Limb (tissue), 2 donors: ENCODE measurements at regions not wholly inside any gene's neighbourhood (a gene's known extent, or its start where the extent isn't known, plus 50 kb on each side); places are given as distances from the start of the nearest gene placed in this dataset.
A peak's percentile ranks its signal among the peaks of the same experiment; 100 is the strongest.

ENCODE experiments used
- DNase-seq, 2 donors: peaks; one replicate each; pipeline ENCODE4 v3.0.0-alpha.2; 2016; ENCODE audit errors: extremely low spot score in 2 of 2

GRCh38 chrX:69554321-69554947, 50.3 kb downstream of the NALF2 start:
- no peak for DNase-seq

DNA sequence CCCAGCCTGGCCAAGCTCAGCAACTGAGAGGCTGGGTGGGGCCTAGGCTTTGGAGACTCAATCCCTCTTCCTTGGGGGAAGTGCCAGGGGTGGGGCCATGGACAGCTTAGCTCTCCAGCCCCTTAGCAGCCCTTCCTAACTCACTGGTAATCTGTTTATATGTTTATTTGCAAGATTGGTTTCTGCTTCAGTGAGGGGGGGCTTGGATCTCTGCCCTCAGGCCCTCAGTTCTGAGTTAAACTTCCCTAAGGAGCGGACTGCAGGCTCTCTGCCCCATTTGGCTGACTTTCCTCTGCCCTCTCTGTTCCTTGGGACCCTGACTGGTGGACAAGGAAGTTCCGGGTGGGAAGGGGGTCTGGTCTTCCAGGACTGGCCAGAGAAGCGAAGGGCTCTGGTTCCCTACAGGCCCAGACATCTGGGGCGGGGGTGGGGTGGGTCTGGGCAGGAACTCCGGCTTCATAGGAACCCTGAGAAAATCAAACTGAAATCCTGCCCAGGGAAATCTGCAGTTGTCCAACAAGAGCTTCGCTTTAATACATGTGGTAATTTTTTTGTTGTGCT, 51.4 kb downstream of the NALF2 start:
- peak; percentile 4 to 32 for DNase-seq

GRCh38 chrX:69556060-69557011, 52.2 kb downstream of the NALF2 start:
- DNase-seq: no peak

- DNase-seq: no peak
These were observed 52.9 kb upstream of the EDA start for GRCh38 chrX:69562904-69563578.

DNA sequence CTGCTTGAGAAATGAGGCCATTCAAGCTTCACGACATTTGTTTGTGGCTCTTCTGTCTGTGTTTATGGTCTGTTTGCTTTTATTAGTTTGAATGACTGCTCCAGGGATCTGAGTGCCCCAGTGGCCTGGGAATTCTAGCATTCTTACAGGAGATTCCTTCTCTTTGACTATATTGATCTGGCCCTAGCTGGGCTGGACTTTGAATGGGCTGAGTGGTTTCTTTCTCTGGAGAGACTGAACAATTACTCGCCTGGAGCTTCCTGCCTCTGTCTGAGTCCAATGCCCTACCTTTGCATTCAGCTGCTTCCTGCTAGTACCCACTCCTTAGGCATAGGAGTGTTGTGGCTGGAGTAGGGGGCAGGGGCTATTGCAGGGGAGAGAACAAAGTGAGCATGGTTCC, 51.2 kb upstream of the EDA start:
- DNase-seq: no peak

DNA sequence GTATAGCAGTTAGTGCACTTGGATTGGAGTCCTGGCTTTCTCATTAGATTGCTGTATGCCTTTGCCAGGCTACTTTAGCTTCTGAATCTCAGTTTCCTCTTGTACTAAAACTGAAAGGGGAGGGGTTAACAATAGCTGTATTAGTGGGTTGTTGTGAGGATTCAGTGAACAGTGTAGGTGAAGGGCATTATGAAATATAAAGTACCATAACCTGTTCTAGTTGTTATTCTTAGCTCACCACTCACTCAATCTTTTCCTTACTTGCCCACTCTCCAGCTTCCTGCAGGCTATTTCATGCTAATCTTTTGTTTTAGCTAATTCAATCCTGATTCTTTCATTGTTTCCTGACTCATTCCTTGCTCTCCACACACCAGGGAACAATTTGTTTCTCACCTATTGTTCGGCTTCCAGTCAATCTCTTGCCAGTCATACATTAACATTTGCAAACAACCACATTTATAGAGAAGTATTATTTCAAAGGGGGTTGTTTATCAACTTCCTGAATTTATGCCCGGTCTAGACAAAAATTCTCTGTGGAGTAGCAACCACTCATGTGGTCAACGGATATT, 50.6 kb upstream of the EDA start:
- no peak for DNase-seq
